Superior temporal gyrus (tissue), 1 donor: ENCODE measurements at regions not wholly inside any gene's neighbourhood (a gene's known extent, or its start where the extent isn't known, plus 50 kb on each side); places are given as distances from the start of the nearest gene placed in this dataset.
A peak's percentile ranks its signal among the peaks of the same experiment; 100 is the strongest.

ENCODE experiments used
- DNase-seq: peaks from one replicate; pipeline ENCODE4 v3.0.0-alpha.2; 2016; ENCODE audit errors: extremely low spot score

GRCh38 chr20:56957737-56958553, 308.5 kb downstream of the BMP7 start:
- no peak for DNase-seq

- no peak for DNase-seq
These were observed 301.5 kb downstream of the BMP7 start for GRCh38 chr20:56964901-56965300.

DNA sequence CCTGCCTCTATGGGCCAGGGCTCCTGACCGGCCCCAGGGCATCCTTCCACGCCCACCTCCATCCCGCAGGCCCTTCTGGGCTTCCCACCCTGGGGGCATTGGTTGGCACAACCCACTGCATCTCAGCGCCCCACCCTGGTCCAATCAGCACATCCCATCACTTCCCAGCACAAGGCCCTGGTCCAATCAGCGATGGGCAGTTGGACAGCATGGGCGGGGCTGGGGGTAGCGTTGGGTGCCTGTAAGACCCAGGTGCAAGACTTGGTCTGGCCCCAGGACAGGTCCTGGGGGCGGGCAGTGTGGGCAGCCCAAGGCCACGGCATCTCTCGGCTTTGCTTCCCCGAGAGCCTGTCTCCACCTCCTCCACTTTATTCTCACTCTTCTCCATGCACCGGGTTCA, 298.5 kb downstream of the BMP7 start:
- no peak for DNase-seq

DNA sequence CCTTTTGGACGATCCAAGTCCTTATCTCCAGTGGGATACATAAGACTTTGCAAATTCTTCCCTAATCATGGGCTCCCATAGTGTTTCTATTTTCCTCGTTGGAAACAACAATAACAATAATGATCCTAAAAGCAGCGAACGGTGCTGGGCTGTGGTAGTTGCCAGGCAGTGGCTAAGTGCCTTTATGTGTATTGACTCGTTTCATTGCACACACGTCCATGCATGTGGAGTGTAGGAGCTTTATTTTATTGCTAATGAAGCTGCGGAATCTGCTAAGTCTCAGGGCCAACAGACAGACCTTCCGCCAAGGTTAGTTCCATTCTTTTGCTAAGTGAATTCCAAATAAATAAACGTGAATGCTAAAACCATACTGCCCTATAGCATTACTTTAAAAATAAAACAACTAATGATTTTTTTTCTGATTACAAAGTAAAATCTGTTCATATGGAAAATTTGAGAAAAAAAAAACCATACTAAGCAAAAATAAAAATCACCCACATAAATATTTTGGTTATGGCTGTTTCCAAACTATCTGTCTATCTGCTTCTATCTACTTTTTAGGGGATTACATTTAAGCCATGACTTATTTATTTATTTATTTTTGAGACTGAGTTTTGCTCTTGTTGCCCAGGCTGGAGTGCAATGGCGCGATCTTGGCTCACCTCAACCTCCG, 297.9 kb downstream of the BMP7 start:
- no peak for DNase-seq

- DNase-seq, result peak; percentile 52
These were observed 291.8 kb downstream of the BMP7 start for GRCh38 chr20:56974499-56975250.

- no peak for DNase-seq
These were observed 290.6 kb downstream of the BMP7 start for GRCh38 chr20:56975838-56976237.

GRCh38 chr20:56976336-56976735, 290.1 kb downstream of the BMP7 start:
- no peak for DNase-seq

DNA sequence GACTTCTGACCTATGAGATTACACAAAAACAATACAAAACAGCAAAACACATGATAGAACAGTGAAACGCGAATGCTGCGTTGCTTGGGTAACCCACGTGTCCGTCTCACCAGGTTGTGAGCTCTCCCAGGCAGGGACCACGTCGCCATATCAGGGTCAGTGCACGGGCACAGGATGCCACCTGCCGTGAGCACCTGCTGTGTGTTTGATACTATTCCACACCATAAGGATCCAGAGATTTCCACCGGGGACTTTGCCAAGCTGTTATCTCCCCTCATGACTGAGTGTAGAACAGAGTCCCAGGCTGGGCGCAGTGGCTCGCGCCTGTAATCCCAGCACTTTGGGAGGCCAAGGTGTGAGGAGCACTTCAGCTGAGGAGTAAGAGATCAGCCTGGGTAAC, 288.0 kb downstream of the BMP7 start:
- no peak for DNase-seq

GRCh38 chr20:56979125-56979524, 287.3 kb downstream of the BMP7 start:
- no peak for DNase-seq

DNA sequence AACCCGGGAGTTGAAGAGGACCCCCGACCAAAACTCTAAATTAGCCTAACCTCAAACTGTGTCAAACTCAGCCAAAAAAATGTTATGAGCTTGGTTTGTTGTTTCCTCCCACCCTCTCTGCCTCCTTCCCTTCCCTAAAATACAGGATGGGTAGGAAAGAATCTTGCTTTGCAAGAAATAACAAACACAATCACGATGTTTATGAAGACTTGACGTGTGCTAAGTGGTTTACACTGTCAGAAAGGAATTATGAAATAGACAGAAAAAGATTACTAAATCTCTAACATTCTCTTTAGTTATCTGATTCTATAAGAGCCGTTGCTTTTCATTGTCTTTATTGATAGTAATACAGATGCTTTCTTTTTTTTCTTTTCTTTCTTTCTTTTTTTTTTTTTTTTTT, 285.1 kb downstream of the BMP7 start:
- DNase-seq, result no peak

- DNase-seq, result no peak
These were observed 282.6 kb downstream of the BMP7 start for GRCh38 chr20:56983813-56984212.

GRCh38 chr20:56985066-56985685, 281.3 kb downstream of the BMP7 start:
- DNase-seq, result no peak

DNA sequence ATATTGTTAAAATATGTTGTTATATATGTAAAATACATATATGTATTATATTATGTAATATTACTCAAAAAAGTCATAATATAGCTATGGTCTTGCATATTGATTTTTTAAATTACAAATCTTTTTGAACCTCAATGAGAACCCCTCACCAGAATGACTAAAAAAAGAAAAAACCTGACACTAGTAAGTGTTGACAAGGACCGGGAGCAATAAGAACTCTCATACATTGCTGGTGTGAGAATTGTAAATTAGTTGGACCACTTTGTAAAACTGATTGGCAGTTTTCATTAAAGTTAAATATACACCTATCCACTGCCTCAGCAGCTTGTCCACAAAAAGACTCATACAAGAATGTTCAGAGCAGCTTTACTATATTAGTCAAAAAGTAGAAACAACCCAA, 280.0 kb downstream of the BMP7 start:
- no peak for DNase-seq

- no peak for DNase-seq
These were observed 279.3 kb downstream of the BMP7 start for GRCh38 chr20:56986931-56987720.

DNA sequence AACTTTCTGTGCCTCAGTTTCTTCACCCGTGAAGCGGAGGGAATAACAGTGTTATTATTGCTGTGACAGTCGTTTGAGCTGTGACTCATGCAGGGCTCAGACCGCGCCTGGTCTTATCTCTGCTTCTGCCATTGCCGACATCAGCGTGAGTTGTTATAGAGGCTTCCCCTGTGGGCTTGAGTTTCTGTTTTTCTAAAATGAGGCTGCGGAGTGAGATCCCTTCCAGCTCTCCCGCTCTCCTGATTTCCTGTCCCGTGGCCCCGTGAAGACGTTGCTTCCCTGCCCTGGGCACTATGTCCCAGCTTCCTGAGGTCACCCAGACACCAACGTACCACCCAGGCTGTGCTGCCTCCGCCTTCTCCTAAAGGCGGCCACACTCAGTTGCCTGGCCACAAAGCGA, 278.5 kb downstream of the BMP7 start:
- no peak for DNase-seq

DNA sequence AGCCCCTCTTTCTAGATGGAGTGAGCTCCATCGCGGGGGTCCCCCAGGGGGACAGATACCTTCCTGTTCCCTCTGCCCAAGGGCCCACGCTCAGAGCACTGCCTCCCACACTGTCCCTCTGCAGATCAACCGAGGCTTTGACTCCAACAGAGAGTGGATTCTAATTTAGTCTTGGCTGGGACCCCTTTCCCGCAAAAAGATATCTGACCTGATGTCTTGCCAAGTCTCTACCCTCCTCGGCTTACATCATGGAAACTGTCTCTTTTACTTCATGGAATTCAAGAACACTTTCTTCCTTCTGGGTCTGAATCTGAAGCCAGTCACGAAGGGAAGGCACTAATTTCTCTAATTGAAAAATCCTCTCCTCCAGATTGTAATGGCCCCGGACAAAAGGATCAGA, 278.0 kb downstream of the BMP7 start:
- DNase-seq, result no peak

DNA sequence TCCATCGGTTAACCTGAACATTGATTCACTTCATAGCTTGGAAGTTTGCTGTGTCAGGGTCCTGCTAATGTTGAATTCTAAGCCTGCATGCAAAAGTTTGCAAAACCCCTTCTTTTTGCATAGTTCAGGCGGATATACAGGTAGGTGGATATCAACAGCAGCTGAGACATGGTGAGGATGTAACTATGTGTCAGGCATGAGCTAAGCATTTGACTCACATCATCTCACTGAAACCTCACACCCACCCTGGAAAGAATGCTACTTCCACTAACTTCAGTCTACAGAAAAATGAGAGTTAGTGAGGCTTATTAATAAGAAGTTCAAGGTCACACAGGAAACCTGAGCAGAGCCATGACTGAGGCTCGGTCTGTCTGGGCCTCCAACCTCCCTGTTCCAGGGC, 276.9 kb downstream of the BMP7 start:
- no peak for DNase-seq

- no peak for DNase-seq
These were observed 273.4 kb downstream of the BMP7 start for GRCh38 chr20:56993020-56993559.

GRCh38 chr20:56994006-56994405, 272.4 kb downstream of the BMP7 start:
- no peak for DNase-seq

DNA sequence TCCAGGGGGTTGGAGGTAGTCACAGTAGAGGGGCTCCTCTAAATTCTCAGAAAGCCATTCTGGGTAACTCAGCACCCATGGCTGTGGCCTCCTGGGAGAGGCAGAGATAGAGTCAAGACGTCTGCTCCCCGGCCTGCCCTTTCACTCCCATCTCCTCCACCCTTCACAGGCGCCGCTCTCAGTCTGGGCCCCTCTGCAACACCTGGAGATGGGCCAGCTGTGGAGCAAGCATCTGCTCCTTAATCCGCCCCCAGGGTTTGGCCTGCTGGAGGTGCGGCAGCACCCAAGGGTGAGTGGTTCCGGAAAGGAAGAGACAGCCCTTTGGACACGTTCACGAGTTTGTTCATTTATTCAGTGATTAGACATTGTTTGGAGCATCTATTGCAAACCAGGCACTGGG, 271.3 kb downstream of the BMP7 start:
- no peak for DNase-seq

DNA sequence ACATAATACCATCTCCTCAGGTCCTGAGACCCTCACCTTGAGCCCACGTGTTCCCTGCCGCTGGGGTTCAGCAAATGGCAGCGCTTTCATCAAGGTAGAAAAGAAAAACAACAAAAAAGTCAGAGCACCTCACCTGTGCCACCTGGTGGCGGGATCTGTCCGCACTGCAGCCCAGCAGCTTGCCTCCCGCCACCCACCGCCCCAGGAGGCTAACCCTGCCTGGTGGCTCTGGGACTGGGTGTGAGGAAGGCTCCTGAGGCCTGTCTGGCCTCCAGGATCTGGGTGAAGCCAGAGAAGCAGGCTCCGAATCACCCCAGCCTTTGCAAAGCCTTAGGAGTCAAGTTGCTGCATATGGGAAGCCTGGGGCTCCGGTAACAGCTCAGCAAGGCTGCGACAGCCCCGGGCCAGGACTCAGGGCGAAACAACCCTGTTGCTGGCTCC, 270.8 kb downstream of the BMP7 start:
- no peak for DNase-seq
